BLaER1 (cell line): ENCODE measurements at regions not wholly inside any gene's neighbourhood (a gene's known extent, or its start where the extent isn't known, plus 50 kb on each side); places are given as distances from the start of the nearest gene placed in this dataset.
A peak's percentile ranks its signal among the peaks of the same experiment; 100 is the strongest.

Source experiments
- H3K27ac ChIP-seq: shearing (Covaris generic); formaldehyde crosslinking; 2 replicates; pipeline ENCODE4 v1.8.1; 2022
- H3K27me3 ChIP-seq: shearing (Covaris generic); formaldehyde crosslinking; 2 replicates; pipeline ENCODE4 v1.8.1; 2022
- H3K36me3 ChIP-seq: shearing (Covaris generic); formaldehyde crosslinking; 2 replicates; pipeline ENCODE4 v1.8.1; 2022
- H3K4me1 ChIP-seq: shearing (Covaris generic); formaldehyde crosslinking; 2 replicates; pipeline ENCODE4 v1.8.1; 2022
- H3K4me2 ChIP-seq: shearing (Covaris generic); formaldehyde crosslinking; 2 replicates; pipeline ENCODE4 v1.8.1; 2022
- H3K4me3 ChIP-seq: shearing (Covaris generic); formaldehyde crosslinking; 2 replicates; pipeline ENCODE4 v1.8.1; 2022
- H3K9ac ChIP-seq: shearing (Covaris generic); formaldehyde crosslinking; 2 replicates; pipeline ENCODE4 v1.8.1; 2022
- H3K9me3 ChIP-seq: shearing (Covaris generic); formaldehyde crosslinking; 2 replicates; pipeline ENCODE4 v1.8.1; 2022
- H4K20me1 ChIP-seq: shearing (Covaris generic); formaldehyde crosslinking; 2 replicates; pipeline ENCODE4 v1.8.1; 2022
- Cebpa-rat ChIP-seq: shearing (Covaris generic); IDR thresholded peaks from 2 replicates; pipeline ENCODE4 v1.8.1; 2022

GRCh38 chrX:65035446-65035770, 59.2 kb upstream of the ZC4H2 start:
- H3K36me3 ChIP-seq: no peaks in the 10 kb centered on the region
- H3K27ac ChIP-seq: peak overlapping the region; percentile 91
- peak overlapping the region; percentile 69 for H3K4me3 ChIP-seq
- H3K4me1 ChIP-seq: peaks cover 17% of the 10 kb centered on the region
- peak overlapping the region; percentile 82 for H3K9ac ChIP-seq
- H3K4me2 ChIP-seq: peak overlapping the region; percentile 62
- no peaks in the 10 kb centered on the region; the same call in 1 of the 2 replicates for H3K27me3 ChIP-seq
- no peaks in the 10 kb centered on the region for H4K20me1 ChIP-seq
- H3K9me3 ChIP-seq: peaks cover 5% of the 10 kb centered on the region; the same call in 1 of the 2 replicates
- no peak for TF ChIP-seq Cebpa-rat

GRCh38 chrX:65034668-65035445, 58.6 kb upstream of the ZC4H2 start, which contains the start of gene ZC3H12B:
Gene ZC3H12B, plus strand, starts transcription at chrX:65034826.
- Histone ChIP-seq H4K20me1 (no peaks in the 10 kb centered on the region), H3K36me3 (no peaks in the 10 kb centered on the region), H3K9ac (peak within 1 kb of the TSS; percentile 82), H3K27ac (peak within 1 kb of the TSS; percentile 91), H3K4me3 (peak within 1 kb of the TSS; percentile 69), H3K9me3 (peaks cover 5% of the 10 kb centered on the region; the same call in 1 of the 2 replicates), H3K4me1 (peaks cover 17% of the 10 kb centered on the region), H3K27me3 (no peaks in the 10 kb centered on the region; the same call in 1 of the 2 replicates), H3K4me2 (peak within 1 kb of the TSS; percentile 62)
- TF ChIP-seq Cebpa-rat: no peak

- H3K9me3 ChIP-seq: peaks cover 5% of the 10 kb centered on the region; the same call in 1 of the 2 replicates
- no peak for TF ChIP-seq Cebpa-rat
- H3K4me2 ChIP-seq: peak overlapping the region; percentile 62
- H3K4me1 ChIP-seq: peaks cover 17% of the 10 kb centered on the region
- peak overlapping the region; percentile 82; the same call in 1 of the 2 replicates for H3K9ac ChIP-seq
- no peaks in the 10 kb centered on the region for H4K20me1 ChIP-seq
- H3K27ac ChIP-seq: peak overlapping the region; percentile 91
- peak overlapping the region; percentile 69 for H3K4me3 ChIP-seq
- H3K27me3 ChIP-seq: no peaks in the 10 kb centered on the region; the same call in 1 of the 2 replicates
- no peaks in the 10 kb centered on the region for H3K36me3 ChIP-seq
Measured at GRCh38 chrX:65034292-65034667, 58.0 kb upstream of the ZC4H2 start.
